Stimulated activated CD4-positive, alpha-beta T cell treated with anti-CD3 and anti-CD28 coated beads, TNF-alpha, amount 100 ng/mL, for 24 hours (primary cell): ENCODE measurements at regions not wholly inside any gene's neighbourhood (a gene's known extent, or its start where the extent isn't known, plus 50 kb on each side); places are given as distances from the start of the nearest gene placed in this dataset.

Source experiments
- DNase-seq, 3 experiments: peaks; one replicate each; pipeline ENCODE4 v3.0.0-alpha.2; 2020; ENCODE audit warnings: low read depth in 3 of 3

DNA sequence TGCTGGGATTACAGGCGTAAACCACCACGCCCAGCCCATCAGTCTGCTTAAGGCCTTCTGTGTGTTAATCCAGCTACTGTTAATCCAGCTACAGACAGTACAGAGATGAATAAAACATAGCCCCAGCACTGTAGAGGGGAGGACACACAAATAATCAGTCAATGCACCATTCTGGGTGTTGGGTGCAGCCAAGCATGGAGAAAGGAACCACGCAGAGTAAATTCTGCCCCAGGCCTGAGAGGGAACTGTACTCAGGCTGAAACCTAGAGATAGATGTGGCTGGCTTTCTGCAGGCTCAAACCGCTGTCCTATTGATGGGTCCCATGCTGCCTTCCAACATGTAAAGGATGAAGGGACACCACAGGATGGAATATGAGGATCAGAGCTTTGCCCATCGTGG lies 136.8 kb upstream of the IGSF21 start:
- no peak for DNase-seq

DNA sequence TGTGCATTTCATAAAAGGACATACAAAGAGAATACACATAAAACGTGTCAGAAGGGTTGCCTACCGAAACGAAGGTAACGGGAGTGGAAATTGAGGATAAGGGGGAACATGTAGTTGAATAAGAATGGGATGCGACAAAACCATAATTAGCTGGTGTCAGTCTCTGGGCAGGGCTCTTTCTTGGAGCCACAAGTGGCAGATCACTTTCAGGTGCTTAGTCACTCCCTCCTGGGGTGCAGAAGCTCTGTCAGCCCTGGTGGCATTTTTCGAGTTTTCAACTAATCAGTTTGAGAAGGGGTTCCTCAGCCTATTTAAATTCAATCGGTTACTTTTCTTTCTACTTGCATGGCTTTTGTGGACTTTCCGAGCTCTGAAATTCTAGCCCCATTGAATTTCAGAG lies 133.9 kb upstream of the IGSF21 start:
- DNase-seq = no peak

DNA sequence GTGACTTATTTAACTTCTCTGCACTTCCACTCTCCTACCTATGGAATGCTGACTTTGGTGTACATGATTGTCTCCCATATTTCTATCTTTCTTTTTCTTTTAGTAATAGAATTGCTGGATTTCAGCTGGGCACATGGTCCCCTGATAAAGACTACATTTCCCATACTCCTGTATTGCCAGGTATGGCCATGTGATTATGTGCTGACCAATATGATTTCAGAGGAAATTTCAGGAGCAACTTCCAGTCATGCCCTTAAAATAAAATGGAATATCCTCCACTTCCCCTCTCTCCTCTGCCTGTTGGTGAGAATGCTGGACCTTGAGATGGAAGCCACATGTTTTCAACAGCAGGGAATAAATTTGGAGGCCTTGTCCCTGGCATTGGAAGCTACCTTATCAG lies 130.7 kb upstream of the IGSF21 start:
- DNase-seq = no peak

DNA sequence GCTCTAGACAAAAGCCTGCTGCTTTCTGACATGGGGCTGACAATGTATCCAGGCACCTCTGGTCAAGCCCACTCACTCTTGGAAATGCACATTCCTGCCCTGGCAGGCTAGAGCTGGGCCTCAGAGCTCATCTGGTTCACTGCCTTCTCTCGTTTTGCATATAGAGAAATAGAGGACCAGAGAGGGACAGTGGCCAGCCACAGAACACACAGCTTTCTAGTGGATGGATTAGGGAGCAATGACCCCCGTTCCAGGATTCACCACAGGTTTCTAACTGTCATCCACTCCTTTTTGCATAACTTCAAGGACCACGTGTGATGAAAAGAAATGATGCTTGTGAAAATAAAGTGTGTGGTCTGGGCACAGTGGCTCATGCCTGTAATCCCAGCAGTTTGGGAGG lies 129.6 kb upstream of the IGSF21 start:
- no peak for DNase-seq

DNA sequence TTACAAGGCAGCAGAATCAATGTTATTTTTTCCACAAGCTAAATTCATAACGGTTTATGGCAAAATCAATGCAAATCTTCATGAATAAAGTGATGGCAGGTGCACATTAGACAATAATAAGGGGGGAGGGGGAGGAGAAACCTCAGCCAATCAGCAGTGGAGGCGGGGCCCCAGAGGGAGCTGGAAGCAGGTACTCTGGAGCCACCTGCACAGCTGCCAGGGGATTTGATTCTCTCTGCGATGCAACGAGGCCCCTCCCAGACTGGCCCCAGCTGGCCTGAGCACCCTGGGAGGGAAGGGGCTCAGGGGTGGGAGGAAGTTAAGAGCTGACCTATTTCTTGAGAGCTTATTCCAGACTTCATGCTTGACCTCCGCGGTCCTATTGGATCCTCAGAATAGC lies 127.8 kb upstream of the IGSF21 start:
- DNase-seq = no peak

DNA sequence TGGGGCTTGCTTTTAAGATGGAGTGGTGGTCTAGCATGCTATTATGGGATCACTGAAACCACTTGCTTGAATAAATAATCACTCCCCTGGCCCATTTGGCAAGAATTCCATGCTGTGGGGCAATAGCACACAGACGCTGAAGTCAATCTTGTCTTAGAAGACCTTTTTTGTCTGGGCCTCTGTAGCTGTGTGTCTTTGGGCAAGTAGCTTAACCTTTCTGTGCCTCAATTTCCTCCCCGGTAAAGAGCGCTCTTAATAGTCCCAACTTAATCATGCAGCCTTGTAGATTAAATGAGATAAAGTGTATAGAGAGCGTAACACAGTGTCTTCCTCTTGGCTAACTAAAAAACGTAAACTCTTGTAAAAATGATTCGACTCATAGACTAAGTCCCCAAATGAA lies 125.4 kb upstream of the IGSF21 start:
- no peak for DNase-seq

DNA sequence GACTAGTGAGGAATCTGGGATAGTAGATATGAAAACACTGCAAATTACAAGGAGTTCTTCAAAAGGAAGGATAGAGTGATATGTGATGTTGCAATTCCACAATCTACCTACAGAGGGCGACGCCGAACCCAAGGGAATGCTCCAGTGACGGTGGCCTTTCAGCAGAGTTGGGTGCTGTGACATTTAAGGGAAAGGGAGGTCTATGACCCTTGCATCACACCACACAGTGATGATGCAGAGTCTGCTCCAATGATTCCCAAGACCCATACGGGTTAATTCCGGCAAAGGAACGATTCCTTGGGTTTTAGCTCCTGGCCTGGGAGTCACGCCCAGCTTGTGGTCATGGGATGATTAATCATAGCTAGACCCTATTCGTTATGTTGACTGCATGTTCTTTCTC lies 123.0 kb upstream of the IGSF21 start:
- DNase-seq = peak in 2 of 3 experiments; percentile 2 to 11

DNA sequence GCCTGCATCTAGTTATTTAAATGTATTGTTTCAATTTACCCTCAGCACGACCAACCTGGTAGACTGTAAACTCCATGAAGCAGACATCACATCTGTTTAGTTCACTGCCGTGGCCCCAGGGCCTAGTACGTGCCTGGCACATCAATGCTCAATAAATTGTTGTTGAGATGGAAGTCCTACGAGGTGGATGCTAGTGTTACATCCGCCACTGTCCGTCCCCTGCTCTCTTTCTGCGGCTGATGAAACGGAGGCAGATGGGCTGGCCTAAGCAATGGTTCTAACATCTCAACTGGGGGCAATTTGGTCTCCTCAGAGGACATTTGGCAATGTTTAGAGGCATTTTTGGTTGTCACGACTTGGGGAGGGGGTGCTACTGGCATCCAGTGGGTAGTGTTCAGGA lies 121.4 kb upstream of the IGSF21 start:
- no peak for DNase-seq

DNA sequence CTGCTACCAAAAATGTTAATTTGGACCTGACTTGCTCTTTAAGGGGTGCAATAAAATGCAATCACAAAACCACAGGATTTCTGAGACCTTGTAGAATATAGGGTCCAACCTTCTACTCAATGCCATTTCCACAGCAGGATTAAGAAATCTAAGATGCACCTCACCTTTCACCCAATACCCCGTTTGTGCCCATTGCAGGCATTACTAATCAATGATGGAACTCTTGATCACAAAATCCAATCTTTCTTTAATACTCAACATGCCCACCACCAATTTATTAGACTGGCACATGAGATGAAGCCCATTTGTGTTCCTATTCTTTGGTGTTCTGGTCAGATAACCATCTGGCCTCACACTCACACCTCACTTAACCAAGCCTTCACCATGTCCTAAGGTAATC lies 117.2 kb upstream of the IGSF21 start:
- DNase-seq = no peak

DNA sequence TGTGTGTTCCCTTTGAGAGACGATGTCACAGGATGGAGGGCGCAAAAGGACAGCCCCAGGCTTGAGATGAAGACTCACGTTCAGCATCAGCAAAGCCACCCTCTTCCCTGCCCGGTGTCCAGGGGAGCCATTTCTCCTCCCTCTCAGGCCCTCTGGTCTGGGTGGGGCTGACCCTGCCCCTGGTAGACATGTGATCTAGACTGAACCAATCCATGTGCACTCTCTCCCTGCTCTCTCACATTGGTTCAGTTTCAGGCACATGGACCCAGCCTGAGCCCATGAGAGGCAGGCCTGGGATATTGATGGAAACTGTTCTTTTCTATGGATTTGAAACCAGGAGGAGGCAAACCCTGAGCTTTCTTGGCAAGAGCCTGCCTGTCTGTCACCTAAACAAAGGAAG lies 115.6 kb upstream of the IGSF21 start:
- DNase-seq = no peak

DNA sequence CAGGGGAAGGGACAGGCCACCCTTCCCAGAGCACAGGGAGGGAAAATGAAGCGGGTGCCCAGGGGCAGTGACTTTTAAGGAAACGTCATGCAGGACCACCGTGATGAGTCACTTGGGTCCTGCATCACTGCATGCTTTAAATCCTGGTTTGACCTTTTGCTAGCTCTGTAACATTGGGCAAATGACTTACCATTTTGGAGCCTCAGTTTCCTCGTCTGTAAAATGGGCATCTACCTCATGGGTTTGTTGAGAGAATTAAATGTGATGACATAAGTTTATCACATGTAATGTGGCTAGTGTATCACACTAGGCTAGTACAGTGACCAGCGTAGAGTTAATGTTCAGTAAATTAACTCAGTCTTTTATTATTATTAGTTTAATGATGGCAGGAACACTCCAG lies 114.8 kb upstream of the IGSF21 start:
- no peak for DNase-seq

DNA sequence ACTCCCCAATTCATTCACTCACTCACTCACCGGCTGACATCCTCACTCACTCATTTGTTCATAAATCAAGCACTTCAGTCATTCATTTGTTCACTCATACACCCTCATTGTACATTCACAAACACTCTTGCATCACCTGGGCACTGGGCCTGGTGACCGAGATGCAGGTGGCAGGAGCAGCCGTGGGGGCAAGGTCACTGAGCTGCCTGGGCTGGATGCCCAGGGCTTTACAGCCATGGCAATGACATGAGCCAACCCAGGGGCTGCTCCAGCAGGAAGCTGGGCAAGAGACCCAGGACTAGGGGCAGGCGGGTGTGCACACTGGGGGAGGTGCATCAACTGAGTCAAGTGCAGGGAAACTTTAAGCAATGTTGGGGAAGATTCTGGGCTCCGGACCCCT lies 113.6 kb upstream of the IGSF21 start:
- DNase-seq = no peak

DNA sequence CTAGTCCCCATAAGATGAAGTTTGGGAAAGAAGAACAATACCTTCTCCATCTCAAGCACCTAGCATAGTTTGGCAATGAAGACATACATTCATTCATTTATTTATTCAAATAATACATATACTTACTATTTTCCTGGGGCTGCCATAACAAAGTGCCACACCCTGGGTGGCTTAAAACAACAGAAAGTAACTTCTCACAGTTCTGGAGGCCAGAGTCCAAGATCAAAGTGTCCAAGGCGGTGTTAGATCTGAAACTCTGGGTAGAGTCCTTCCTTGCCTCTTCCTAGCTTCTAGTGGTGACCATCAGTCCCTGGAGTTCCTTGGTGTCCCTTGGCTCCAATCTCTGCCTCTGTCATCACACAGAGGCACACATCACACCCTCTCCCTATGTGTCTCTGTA lies 112.1 kb upstream of the IGSF21 start:
- no peak for DNase-seq

DNA sequence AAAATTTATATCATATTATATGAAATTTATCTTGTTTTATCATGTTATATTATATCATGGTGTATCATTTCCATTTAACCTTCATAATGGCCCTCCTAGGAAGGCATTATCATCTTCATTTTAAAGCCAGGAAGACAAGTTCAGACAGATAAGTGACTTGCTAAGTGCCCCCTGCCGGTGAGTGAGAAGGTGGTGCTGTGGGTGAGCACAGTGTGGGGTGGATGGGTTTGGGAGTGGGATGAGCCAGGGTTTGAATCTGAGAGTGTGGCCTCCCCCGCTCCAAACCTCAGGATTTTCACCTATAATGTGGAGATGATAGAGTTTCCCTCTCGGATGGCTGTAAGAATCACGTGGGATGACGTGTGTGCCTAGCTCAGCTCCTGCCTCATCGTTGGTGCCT lies 108.7 kb upstream of the IGSF21 start:
- DNase-seq = no peak

DNA sequence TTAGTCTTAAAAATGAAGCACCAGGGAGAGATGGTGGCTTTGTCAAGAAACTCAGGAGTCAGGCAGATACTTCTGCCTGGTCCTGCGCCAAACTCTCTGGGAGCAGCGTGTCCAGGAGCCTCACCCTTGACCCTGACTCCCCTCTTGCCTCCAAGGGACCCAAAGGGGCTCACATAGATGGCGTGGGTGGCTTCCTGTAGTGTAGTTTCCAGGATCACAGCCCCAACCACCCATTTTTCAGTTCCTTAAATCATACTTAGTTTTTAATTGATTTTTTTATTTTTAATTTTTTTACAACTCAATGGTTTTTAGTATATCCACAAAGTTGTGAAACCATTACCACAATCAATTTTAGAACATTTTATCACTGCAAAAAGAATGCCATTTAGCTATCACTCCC lies 107.7 kb upstream of the IGSF21 start:
- DNase-seq = no peak

DNA sequence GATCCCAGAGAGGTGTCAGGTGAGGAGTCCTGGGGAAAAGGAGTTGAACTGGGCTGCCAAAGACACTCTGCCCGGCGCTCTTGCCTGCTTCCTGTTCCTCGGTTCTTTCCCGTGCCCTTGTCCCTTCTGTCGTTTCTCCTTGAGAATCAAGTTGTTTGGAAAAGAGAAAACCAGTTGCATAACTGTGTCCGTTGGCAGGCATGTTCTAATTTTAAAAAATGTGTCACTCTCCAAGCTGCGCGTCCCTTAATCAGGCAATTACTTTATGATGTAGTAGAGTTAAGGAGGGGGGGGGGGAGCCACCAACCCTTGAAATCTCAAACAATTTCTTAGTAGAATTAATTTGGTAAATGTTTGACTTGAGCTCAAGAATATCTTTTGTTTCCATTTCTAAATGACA lies 105.9 kb upstream of the IGSF21 start:
- no peak for DNase-seq

DNA sequence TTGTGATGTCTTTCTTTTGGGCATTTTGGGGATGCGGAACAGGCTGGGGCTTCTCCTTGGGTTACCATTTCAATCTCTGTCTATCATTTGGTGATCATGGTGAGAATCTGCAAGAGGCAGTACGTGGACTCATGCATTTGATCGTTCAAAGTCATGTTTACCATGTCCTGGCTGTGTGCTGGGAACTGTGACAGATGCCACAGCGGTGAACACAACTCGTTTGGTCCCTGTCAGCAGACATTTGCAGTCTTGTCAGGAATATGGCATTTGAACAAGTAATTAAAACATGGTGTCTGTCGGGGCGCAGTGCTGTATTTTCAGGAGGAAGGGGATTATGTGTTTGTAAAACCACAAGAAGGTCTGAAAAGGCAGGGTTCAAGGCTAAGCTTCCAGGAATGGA lies 103.3 kb upstream of the IGSF21 start:
- no peak for DNase-seq

DNA sequence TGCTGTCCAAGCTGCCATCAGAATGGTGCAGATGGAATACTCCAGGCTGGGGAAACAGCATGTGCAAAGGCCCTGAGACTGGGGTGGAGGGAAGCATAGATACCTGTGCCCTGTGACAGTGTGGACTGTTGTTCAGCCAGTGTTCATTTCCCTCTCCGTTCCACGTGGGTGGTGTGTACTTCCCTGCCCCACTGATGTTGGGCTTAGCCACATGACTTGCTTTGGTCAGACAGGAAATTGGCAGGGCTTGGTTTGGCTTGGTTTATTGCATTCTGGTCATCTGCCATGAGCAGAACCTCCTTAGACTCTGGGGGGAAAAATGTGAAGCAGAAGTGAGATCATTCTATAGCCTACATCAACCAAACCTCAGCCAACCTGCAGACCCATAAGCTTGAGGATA lies 102.4 kb upstream of the IGSF21 start:
- DNase-seq = no peak

DNA sequence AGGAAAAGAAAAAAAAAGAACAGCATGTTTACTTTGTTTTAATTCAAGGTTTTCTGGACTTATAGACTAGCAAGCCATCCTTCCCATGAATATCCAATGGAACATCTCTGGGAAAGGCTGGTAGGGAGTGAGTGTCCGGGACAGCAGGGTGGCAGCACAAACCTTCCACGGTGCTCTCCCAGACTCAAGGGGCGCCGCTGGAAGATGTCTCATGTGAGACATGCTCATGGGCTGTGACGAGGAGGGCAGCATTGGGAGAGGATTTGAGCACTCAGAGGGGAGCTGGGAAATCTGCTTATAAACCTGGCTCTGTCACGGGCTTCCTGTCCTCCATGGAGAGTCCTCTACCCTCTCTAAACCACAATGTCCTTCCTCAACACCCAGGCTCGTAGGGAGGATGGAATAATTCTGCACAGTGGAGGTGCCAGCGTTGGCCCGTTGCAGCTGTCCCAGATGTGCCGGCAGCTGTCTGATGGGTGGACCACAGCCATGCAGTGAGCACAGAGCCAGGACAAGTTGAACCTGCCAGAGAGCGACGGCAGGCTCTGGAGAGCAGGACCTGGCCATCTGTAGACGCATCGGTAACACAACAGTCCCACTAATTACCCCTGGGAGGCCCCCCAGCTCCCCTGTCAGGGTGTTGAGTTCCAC lies 100.1 kb upstream of the IGSF21 start:
- DNase-seq = no peak

DNA sequence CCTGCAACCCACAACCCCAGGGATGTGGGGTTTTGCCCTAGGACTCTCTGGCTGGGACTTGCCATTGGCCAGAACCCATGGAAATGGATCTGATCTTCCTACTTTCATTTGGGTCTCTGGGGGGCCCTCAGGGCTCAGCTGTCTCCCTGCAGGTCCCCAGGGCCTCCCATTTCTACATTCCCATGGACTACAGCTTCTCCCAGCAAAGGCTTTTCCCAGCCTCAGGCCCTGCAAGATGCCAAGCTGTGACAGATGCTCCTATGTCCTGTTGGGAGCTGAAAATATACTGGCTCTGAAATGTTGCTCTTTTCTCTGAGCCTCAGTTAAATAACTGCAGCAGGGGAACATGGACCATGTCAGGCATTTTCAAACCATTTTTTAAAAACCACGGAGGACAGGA lies 99.5 kb upstream of the IGSF21 start:
- no peak for DNase-seq

DNA sequence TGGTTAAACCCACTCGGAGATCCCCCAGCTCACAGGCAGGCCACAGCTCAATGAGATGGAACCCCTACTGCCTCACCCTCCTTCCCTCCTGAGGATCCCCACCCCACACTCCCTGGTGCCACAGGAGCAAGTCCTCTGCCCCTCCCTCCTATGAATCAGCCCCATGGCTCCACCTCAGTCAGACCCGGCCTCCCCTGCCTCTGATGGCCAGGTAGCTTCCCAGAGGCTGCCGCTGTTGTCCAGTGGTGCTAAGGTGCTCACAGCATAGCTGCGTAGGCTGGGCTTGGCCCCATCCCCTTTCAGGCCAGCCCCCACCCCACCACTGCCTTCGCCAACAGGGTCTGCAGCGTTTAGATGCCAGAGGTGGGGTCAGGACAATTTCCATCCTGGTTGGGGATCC lies 98.5 kb upstream of the IGSF21 start:
- DNase-seq = no peak

DNA sequence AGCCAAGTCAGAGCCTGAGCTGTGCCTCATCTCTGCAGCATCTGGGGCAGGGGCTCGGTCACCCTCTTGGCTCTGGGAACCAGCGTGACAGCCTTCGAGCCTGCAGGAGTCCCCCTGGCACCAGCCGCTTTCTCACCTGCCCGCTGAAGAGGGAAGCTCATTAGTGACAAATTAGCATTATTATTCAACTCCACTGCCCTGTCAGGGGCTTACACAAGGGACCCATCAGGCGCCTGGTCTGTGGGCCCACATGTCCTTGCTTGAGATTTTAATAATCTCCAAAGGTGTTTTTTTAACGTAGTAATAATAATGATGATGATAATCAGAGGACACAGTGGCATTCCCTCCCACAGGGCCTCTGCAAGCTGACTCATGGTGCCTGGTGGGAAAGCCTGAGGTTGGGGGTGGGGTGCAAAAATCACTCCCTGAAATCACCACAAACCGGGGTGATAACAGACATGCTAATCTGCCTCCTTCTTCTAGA lies 98.1 kb upstream of the IGSF21 start:
- no peak for DNase-seq

DNA sequence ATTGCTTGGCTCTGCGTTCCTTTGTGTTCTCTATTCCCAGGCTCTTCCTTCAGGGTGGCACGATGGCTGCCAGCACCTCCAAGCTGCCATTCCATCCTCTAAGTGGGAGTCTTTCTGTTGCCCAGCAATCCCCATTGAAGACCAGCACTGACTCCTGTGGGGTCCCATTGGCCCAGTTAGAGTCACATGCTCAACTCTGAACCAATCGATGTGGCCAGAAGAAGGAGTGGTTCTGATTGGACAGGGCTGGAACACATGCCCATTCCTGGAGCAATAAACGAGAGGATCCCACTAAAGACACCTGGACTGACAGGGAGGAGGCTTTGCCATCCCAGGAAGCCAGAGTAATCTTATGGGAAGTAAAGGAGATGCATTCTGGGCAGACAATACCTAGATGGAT lies 97.2 kb upstream of the IGSF21 start:
- DNase-seq = no peak

DNA sequence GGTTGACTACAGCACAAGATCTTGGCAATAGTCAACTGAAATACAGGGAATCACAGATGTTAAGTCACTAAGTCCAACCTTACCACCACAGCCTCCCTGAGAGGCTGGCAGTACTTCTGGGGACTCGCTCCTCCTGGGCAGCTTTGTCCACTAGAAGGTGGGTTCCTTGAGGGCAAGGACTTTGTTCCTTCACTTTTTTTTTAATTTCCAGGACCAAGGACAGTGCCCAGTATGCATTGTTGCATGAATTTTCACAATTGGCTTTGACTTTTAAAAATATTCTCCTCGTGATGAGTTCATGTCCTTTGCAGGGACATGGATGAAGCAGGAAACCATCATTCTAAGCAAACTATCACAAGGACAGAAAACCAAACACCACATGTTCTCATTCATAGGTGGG lies 96.7 kb upstream of the IGSF21 start:
- no peak for DNase-seq

DNA sequence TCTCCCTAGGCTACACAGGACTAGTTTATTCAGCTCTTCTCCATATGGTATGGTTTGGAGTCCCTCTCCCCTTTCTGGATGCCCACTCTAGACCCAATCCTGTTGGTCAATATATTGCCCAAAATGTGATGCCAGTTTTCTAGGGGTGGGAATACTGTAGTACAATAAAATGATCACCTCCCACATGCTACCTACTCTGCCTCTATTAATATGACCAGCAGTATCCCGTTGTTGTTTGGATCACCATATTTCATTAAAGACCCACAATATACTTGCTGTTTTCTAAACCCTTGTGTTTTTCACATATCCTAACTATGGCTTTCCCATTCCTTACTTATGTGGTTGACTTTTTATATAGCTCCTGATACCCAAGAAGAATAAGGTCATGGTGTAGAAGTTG lies 95.9 kb upstream of the IGSF21 start:
- DNase-seq = no peak
